Activated CD4-positive, alpha-beta T cell treated with anti-CD3 and anti-CD28 coated beads for 36 hours (primary cell): ENCODE measurements at regions not wholly inside any gene's neighbourhood (a gene's known extent, or its start where the extent isn't known, plus 50 kb on each side); places are given as distances from the start of the nearest gene placed in this dataset.
A peak's percentile ranks its signal among the peaks of the same experiment; 100 is the strongest.

ENCODE experiments used
- ATAC-seq: fragments of 200-7000 bp; cut with Tn5 transposase; one replicate; pipeline ENCODE4 v1.10.0; 2021; ENCODE audit warnings: mild to moderate bottlenecking, moderate library complexity
- CTCF ChIA-PET: fragments of 350-600 bp; sonication (Branson Sonifier 250); formaldehyde crosslinking; loops from one replicate; lab custom pipeline; 2021; ENCODE audit warnings: antibody characterized with exemption; lab: Charles Lee
- POLR2A ChIA-PET: fragments of 350-600 bp; sonication (Branson Sonifier 250); formaldehyde crosslinking; loops from one replicate; lab custom pipeline; 2021; ENCODE audit warnings: antibody characterized with exemption, inconsistent platforms; lab: Charles Lee
- DNase-seq: peaks from one replicate; pipeline ENCODE4 v3.0.0-alpha.2; 2020
- H3K27ac Mint-ChIP-seq: one replicate; pipeline ENCODE4 v1.8.0; 2021; ENCODE audit warnings: mixed read lengths
- H3K27me3 Mint-ChIP-seq: one replicate; pipeline ENCODE4 v1.8.0; 2021; ENCODE audit warnings: mixed read lengths
- H3K36me3 Mint-ChIP-seq: one replicate; pipeline ENCODE4 v1.8.0; 2021; ENCODE audit warnings: low read depth, mixed read lengths
- H3K4me1 Mint-ChIP-seq: one replicate; pipeline ENCODE4 v1.8.0; 2021; ENCODE audit warnings: mixed read lengths
- H3K4me3 Mint-ChIP-seq: one replicate; pipeline ENCODE4 v1.8.0; 2021; ENCODE audit warnings: mild to moderate bottlenecking, moderate library complexity, mixed read lengths
- H3K9me3 Mint-ChIP-seq: one replicate; pipeline ENCODE4 v1.8.0; 2021; ENCODE audit warnings: low read depth, mixed read lengths
- intact Hi-C, 2 experiments: fragments of 100-400 bp; cut with DNase I in 1 of 2; cut with micrococcal nuclease in 1 of 2; formaldehyde crosslinking; loops; one replicate each; pipeline versions ENCODE4 v1.14.2 to v1.15.1; 2022 to 2024; cut with DNase I, micrococcal nuclease

DNA sequence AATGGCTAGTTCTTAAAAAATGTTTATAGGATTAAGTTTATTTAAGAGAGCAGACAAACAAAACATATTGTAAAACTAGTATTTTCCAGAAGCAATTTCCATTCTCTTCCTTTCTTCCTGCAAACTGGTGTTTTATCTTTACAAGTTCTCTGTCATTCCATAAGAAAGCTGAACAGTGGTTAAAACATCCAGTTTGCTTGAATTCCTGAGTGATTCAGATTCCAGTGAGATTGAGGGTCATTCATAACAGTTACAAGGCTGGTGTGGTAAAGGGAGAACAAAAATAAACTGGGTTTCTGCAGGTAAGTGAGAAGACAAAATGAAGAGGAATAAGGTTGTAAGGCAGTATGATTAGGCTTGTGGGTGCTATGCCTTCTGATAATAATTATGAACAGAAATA is 544.8 kb upstream of the DIPK2B start:
- peaks cover 50% of the 10 kb centered on the region for H3K36me3 Mint-ChIP-seq
- ATAC-seq (no peak), DNase-seq (no peak)
- CTCF ChIA-PET, result no interaction called here
- H3K27ac Mint-ChIP-seq, result peak overlapping the region; percentile 43
- intact Hi-C loops, result loop anchor here (5.0 to 10.0 kb wide), 2 partner anchors 228 to 421 kb away; no protein-coding TSS in a partner anchor
- H3K4me3 Mint-ChIP-seq, result no peak overlapping the region
- no peaks in the 10 kb centered on the region for H3K27me3 Mint-ChIP-seq
- H3K9me3 Mint-ChIP-seq, result no peaks in the 10 kb centered on the region
- POLR2A ChIA-PET, result no interaction called here
- H3K4me1 Mint-ChIP-seq, result peaks cover 21% of the 10 kb centered on the region

DNA sequence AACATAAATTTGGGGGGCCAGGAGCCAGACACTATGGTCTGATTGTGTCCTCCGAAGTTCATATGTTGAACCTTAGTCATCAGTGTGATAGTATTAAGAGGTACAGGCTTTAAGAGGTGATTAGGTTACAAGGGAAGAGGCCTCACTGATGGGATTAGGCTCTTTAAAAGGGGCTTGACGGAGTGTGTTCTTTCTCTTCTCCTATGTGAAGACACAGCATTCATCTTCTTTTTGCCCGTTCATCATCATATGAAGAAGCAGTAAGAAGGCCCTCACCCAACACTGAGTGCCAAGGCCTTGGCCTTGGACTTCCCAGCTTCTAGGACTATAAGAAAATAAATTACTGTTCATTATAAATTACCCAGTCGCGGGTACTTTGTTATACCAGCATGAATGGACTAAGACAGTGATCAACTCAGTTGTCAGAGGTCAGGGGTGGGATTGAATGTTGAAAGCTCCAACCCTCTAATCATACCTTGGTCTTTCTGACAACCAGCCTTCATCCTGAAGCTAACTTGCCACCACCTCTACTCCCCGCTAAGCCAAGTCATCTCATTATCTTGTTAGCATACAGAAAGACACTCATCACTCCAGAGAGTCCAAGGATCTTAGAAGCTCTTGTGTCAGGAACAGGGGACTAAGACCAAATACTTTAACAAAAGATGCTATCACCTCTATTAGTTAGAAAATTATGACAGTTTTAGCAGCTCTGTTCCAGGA is 543.4 kb upstream of the DIPK2B start:
- intact Hi-C loops, result loop anchor here in 1 of 2 experiments (10.0 kb wide), 1 partner anchor 419 kb away; no protein-coding TSS in a partner anchor
- DNase-seq (no peak), ATAC-seq (no peak)
- Mint-ChIP-seq H3K9me3 (no peaks in the 10 kb centered on the region), H3K4me1 (peaks cover 21% of the 10 kb centered on the region), H3K27ac (no peak overlapping the region), H3K36me3 (peaks cover 38% of the 10 kb centered on the region), H3K27me3 (no peaks in the 10 kb centered on the region), H3K4me3 (no peak overlapping the region)
- ChIA-PET CTCF (no interaction called here), POLR2A (no interaction called here)

DNA sequence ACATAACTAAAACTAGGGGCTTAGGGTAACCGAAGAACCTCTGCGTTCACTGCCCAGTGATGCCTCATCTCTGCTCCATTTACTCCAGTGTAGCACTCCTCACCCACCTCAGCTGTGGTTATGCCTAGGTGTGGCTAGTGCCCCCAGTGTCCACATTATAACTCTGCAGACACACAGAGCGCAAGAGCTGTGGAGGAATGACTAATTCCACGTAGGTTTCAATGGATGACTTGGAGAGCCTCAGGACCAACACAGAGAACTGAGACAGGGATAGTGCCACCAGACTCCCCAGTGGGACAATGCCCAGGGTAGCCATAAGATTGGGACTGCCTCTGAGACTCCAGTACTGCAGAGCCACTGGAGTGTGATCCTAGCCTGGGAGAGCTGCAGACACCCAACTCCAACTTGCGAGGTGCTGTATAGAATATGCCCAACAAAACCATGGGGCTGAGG is 542.4 kb upstream of the DIPK2B start:
- CTCF ChIA-PET, result interaction anchor here (0.6 to 1.0 kb wide), 2 partner anchors 13 to 161 kb away, joined by 3 read pairs; no protein-coding TSS in a partner anchor
- DNase-seq, result peak; percentile 34
- no peak overlapping the region for H3K27ac Mint-ChIP-seq

GRCh38 chrX:45740291-45740690 is 539.6 kb upstream of the DIPK2B start:
- CTCF ChIA-PET, result no interaction called here
- ATAC-seq (no peak), DNase-seq (no peak)
- no peak overlapping the region for H3K4me3 Mint-ChIP-seq
- no peaks in the 10 kb centered on the region for H3K9me3 Mint-ChIP-seq
- H3K27ac Mint-ChIP-seq, result no peak overlapping the region
- intact Hi-C loops, result loop anchor here in 1 of 2 experiments (10.0 kb wide), 1 partner anchor 415 kb away; no protein-coding TSS in a partner anchor
- POLR2A ChIA-PET, result no interaction called here
- peaks cover 9% of the 10 kb centered on the region for H3K36me3 Mint-ChIP-seq
- H3K27me3 Mint-ChIP-seq, result no peaks in the 10 kb centered on the region
- H3K4me1 Mint-ChIP-seq, result peaks cover 3% of the 10 kb centered on the region

More for the DNA sequence above, 542.4 kb upstream of the DIPK2B start:
- Mint-ChIP-seq H3K36me3 (peaks cover 33% of the 10 kb centered on the region), H3K27me3 (no peaks in the 10 kb centered on the region), H3K9me3 (no peaks in the 10 kb centered on the region), H3K4me1 (peaks cover 16% of the 10 kb centered on the region), H3K4me3 (no peak overlapping the region)
- peak; percentile 76 for ATAC-seq
- intact Hi-C loops, result loop anchor here in 1 of 2 experiments (10.0 kb wide), 1 partner anchor 418 kb away; no protein-coding TSS in a partner anchor
- POLR2A ChIA-PET, result no interaction called here

DNA sequence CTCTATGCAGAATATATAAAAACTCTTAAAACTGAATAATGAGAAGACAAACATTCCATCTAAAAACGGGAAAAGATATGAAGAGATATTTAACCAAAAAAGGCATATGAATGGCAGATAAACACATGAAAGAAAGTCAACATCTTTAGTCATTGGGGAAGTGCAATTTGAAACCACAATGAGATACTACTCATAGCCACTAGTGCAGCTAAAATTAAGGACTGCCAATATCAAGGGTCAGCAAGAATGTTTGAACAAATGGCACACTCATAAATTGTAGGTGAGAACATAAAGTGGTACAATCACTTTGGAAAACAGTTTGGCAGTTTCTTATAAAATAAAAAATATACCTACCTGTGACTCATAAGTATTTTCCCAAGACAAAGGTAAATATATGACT is 534.9 kb upstream of the DIPK2B start:
- ATAC-seq (no peak), DNase-seq (no peak)
- ChIA-PET POLR2A (no interaction called here), CTCF (no interaction called here)
- H3K36me3 Mint-ChIP-seq, result no peaks in the 10 kb centered on the region
- H3K27ac Mint-ChIP-seq, result no peak overlapping the region
- H3K9me3 Mint-ChIP-seq, result peaks cover 2% of the 10 kb centered on the region
- H3K4me1 Mint-ChIP-seq, result peaks cover 5% of the 10 kb centered on the region
- H3K4me3 Mint-ChIP-seq, result no peak overlapping the region
- intact Hi-C loops, result no loop called here
- H3K27me3 Mint-ChIP-seq, result peaks cover 3% of the 10 kb centered on the region

DNA sequence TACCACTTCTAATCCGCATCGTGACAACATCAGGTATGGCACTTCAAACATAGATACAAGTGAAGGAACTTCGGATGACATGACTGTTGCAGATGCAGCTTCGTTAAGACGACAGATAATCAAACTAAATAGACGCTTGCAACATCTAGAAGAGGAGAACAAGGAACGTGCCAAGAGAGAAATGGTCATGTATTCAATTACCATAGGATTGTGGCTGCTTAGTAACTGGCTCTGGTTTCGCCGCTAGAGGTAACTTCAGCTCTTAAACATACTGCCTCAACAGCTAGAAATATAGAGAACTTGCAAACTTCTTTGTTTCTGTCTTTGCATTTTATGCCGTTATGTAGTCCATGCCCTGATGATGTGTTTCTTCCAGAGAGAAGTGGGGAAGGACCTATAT is 530.8 kb upstream of the DIPK2B start:
- H3K4me3 Mint-ChIP-seq, result no peak overlapping the region
- peaks cover 2% of the 10 kb centered on the region for H3K9me3 Mint-ChIP-seq
- H3K27me3 Mint-ChIP-seq, result peaks cover 3% of the 10 kb centered on the region
- intact Hi-C loops, result no loop called here
- ATAC-seq, result no peak
- ChIA-PET CTCF (no interaction called here), POLR2A (no interaction called here)
- H3K27ac Mint-ChIP-seq, result no peak overlapping the region
- no peaks in the 10 kb centered on the region for H3K36me3 Mint-ChIP-seq
- no peak for DNase-seq
- peaks cover 5% of the 10 kb centered on the region for H3K4me1 Mint-ChIP-seq

DNA sequence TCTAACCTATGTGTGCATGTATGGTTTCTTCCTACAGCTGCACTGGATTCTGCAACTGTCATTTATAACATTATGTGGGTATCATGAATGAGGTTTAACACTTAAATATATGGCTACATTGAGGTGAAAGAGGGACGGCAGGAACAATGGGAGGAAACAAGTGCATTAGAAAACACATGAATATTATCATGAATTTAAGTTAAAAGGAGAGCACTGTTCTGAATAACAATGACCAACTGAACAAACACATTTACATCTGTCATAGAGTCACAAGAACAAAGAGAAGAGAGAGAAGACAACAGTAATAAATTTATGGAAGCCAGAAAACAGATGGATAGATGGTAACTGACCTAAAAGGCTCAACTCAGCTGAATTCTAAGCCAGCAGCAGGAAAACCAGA is 527.1 kb upstream of the DIPK2B start:
- H3K4me3 Mint-ChIP-seq, result no peak overlapping the region
- intact Hi-C loops, result no loop called here
- H3K36me3 Mint-ChIP-seq, result no peaks in the 10 kb centered on the region
- H3K4me1 Mint-ChIP-seq, result no peaks in the 10 kb centered on the region
- DNase-seq (no peak), ATAC-seq (no peak)
- no peak overlapping the region for H3K27ac Mint-ChIP-seq
- ChIA-PET POLR2A (no interaction called here), CTCF (no interaction called here)
- H3K27me3 Mint-ChIP-seq, result no peaks in the 10 kb centered on the region
- H3K9me3 Mint-ChIP-seq, result no peaks in the 10 kb centered on the region

- CTCF ChIA-PET, result no interaction called here
- no peak overlapping the region for H3K4me3 Mint-ChIP-seq
- H3K27me3 Mint-ChIP-seq, result no peaks in the 10 kb centered on the region
- DNase-seq (no peak), ATAC-seq (no peak)
- peaks cover 23% of the 10 kb centered on the region for H3K4me1 Mint-ChIP-seq
- POLR2A ChIA-PET, result no interaction called here
- H3K9me3 Mint-ChIP-seq, result no peaks in the 10 kb centered on the region
- H3K36me3 Mint-ChIP-seq, result no peaks in the 10 kb centered on the region
- intact Hi-C loops, result no loop called here
- H3K27ac Mint-ChIP-seq, result no peak overlapping the region
Observed at GRCh38 chrX:45722471-45722870, 521.8 kb upstream of the DIPK2B start.

DNA sequence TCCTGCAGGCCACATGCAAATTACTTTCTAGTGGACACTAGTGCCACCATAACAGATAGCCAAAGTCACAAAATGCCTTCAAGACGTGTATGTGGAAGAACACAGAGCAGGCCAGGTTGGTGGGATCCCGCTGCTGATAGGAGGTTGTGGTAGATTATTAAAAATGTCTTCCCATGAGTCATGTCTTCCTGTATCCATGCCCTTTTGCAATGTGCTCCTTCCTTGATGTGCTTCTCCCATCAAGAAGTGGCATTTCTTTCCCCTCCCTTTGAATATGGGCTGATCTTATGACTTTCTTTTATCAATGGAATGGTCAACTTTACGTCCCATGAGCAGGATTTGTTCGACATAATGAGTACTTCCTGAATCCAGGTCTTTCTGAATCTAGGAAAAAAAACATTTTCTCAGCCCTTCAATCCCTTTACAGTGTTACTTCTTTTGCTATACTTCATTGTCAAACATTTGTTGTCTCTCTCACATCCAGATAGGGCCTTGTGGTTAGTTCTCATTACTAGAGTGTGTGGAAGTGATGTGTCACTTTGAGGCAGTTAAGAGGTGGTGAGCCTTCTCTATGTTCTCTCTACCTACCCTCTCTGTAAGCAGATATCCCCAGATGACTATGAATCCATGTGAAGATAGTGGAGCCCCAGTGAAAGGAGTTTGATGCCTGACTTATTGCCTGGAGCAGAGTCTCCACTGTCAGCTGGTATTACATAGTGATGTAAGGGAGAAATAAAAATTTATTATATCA is 519.2 kb upstream of the DIPK2B start:
- no peaks in the 10 kb centered on the region for H3K36me3 Mint-ChIP-seq
- POLR2A ChIA-PET, result no interaction called here
- ATAC-seq (peak; percentile 97), DNase-seq (no peak)
- CTCF ChIA-PET, result no interaction called here
- intact Hi-C loops, result loop anchor here in 1 of 2 experiments (10.0 kb wide), 1 partner anchor 605 kb away; no protein-coding TSS in a partner anchor
- no peak overlapping the region for H3K4me3 Mint-ChIP-seq
- no peaks in the 10 kb centered on the region for H3K9me3 Mint-ChIP-seq
- H3K4me1 Mint-ChIP-seq, result peaks cover 38% of the 10 kb centered on the region
- H3K27me3 Mint-ChIP-seq, result no peaks in the 10 kb centered on the region
- H3K27ac Mint-ChIP-seq, result peak overlapping the region; percentile 56

- intact Hi-C loops, result loop anchor here in 1 of 2 experiments (10.0 kb wide), 1 partner anchor 606 kb away; no protein-coding TSS in a partner anchor
- no peaks in the 10 kb centered on the region for H3K27me3 Mint-ChIP-seq
- POLR2A ChIA-PET, result no interaction called here
- ATAC-seq (no peak), DNase-seq (no peak)
- no peak overlapping the region for H3K27ac Mint-ChIP-seq
- peaks cover 50% of the 10 kb centered on the region for H3K4me1 Mint-ChIP-seq
- no peaks in the 10 kb centered on the region for H3K36me3 Mint-ChIP-seq
- no peak overlapping the region for H3K4me3 Mint-ChIP-seq
- CTCF ChIA-PET, result no interaction called here
- no peaks in the 10 kb centered on the region for H3K9me3 Mint-ChIP-seq
Observed at GRCh38 chrX:45718676-45719075, 518.0 kb upstream of the DIPK2B start.

DNA sequence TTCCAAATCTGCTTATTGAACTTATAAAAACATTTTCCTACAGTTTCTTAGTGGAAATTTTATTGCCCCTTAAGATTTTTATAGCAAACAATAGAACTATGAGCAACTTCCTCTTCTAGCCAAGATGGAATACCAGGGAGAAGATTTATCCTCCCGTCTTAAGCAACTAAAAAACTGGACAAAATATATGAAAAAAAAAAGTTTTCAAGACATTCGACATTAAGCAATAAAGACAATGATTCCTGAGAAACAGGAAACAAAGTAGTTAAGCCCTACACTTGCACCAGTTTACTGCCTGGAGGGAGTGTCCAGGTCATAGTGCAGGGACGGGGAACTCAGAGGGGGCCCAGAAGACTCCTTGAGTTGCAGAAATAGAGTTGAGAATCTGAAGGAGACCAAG is 516.1 kb upstream of the DIPK2B start:
- no peaks in the 10 kb centered on the region for H3K36me3 Mint-ChIP-seq
- no peaks in the 10 kb centered on the region for H3K9me3 Mint-ChIP-seq
- peaks cover 66% of the 10 kb centered on the region for H3K4me1 Mint-ChIP-seq
- CTCF ChIA-PET, result no interaction called here
- no peak overlapping the region for H3K4me3 Mint-ChIP-seq
- POLR2A ChIA-PET, result no interaction called here
- H3K27me3 Mint-ChIP-seq, result no peaks in the 10 kb centered on the region
- ATAC-seq, result no peak
- H3K27ac Mint-ChIP-seq, result no peak overlapping the region
- intact Hi-C loops, result loop anchor here in 1 of 2 experiments (10.0 kb wide), 1 partner anchor 608 kb away; no protein-coding TSS in a partner anchor
- DNase-seq, result no peak
